ENCODE measurements at regions not wholly inside any gene's neighbourhood (a gene's known extent, or its start where the extent isn't known, plus 50 kb on each side); places are given as distances from the start of the nearest gene placed in this dataset.

- Histone ChIP-seq H2AFZ (ENCODE audit: insufficient read depth, low read depth, low read length, poor library complexity, severe bottlenecking) (no peak overlapping the region), H3K27ac (ENCODE audit: low read length in 2 of 2) (no peak overlapping the region), H3K27me3 (replicated peaks in 1 of 4; ENCODE audit: control extremely low read depth in 1 of 4, control insufficient read depth in 3 of 4, insufficient read depth in 4 of 4, low read length in 3 of 4) (no peaks in the 10 kb centered on the region), H3K4me1 (ENCODE audit: control insufficient read depth in 2 of 2, insufficient read depth in 2 of 2, low read length in 2 of 2) (no peaks in the 10 kb centered on the region), H3K4me3 (ENCODE audit: control extremely low read depth in 1 of 5, extremely low read depth in 1 of 5, insufficient read depth in 1 of 5, low read depth in 2 of 5, low read length in 4 of 5) (no peak overlapping the region), H3K79me2 (ENCODE audit: control insufficient read depth, insufficient read depth, low read length) (no peaks in the 10 kb centered on the region), H4K20me1 (ENCODE audit: control insufficient read depth, insufficient read depth, low read length, poor library complexity, severe bottlenecking) (no peaks in the 10 kb centered on the region), H3K36me3 (replicated peaks in 1 of 2; ENCODE audit: control extremely low read depth in 1 of 2, control insufficient read depth in 1 of 2, extremely low read depth in 1 of 2, insufficient read depth in 2 of 2, low read length in 1 of 2) (no peaks in the 10 kb centered on the region), H3K9me3 (ENCODE audit: control extremely low read depth in 1 of 3, control insufficient read depth in 2 of 3, insufficient read depth in 1 of 3, low read length in 2 of 3) (no peaks in the 10 kb centered on the region), H3K4me2 (replicated peaks; ENCODE audit: low read depth, low read length, poor library complexity, severe bottlenecking) (no peak overlapping the region), H3K9ac (ENCODE audit: low read length) (no peak overlapping the region)
- H3K27me3 Mint-ChIP-seq: no peaks in the 10 kb centered on the region
- H3K9me3 Mint-ChIP-seq (ENCODE audit: insufficient read depth): no peaks in the 10 kb centered on the region
- no peaks in the 10 kb centered on the region for H3K4me1 Mint-ChIP-seq
- ChIA-PET CTCF (no interaction called here), POLR2A (no interaction called here)
- no peak for DNase-seq
- H3K27ac Mint-ChIP-seq: no peak overlapping the region
- no peak for ATAC-seq (ENCODE audit: low read depth)
- TF ChIP-seq CTCF (IDR thresholded peaks at IDR 0.05) (no peak), EZH2 (IDR thresholded peaks at IDR 0.05; ENCODE audit: borderline replicate concordance, insufficient read depth, low read depth, low read length, poor library complexity, severe bottlenecking) (no peak)
- H3K4me3 Mint-ChIP-seq: no peak overlapping the region
- intact Hi-C loops (cut with micrococcal nuclease): no loop called here
- WGBS (ENCODE audit: insufficient coverage): no CpG with 5 or more reads among the region's 1 CpG
Observed at GRCh38 chr1:239317948-239318347, 68.4 kb upstream of the CHRM3 start.

- no peak overlapping the region for H3K4me3 ChIP-seq (ENCODE audit: control extremely low read depth in 1 of 5, extremely low read depth in 1 of 5, insufficient read depth in 1 of 5, low read depth in 2 of 5, low read length in 4 of 5)
- POLR2A ChIA-PET: no interaction called here
- no peak overlapping the region for H3K9ac ChIP-seq (ENCODE audit: low read length)
- intact Hi-C loops (cut with micrococcal nuclease): no loop called here
- Mint-ChIP-seq H3K4me3 (no peak overlapping the region), H3K4me1 (no peaks in the 10 kb centered on the region), H3K27ac (no peak overlapping the region), H3K9me3 (ENCODE audit: insufficient read depth) (no peaks in the 10 kb centered on the region), H3K27me3 (no peaks in the 10 kb centered on the region)
- no peaks in the 10 kb centered on the region for H3K4me1 ChIP-seq (ENCODE audit: control insufficient read depth in 2 of 2, insufficient read depth in 2 of 2, low read length in 2 of 2)
- no peaks in the 10 kb centered on the region for H3K79me2 ChIP-seq (ENCODE audit: control insufficient read depth, insufficient read depth, low read length)
- no peak overlapping the region for H3K4me2 ChIP-seq (replicated peaks; ENCODE audit: low read depth, low read length, poor library complexity, severe bottlenecking)
- no peaks in the 10 kb centered on the region for H3K27me3 ChIP-seq (replicated peaks in 1 of 4; ENCODE audit: control extremely low read depth in 1 of 4, control insufficient read depth in 3 of 4, insufficient read depth in 4 of 4, low read length in 3 of 4)
- H2AFZ ChIP-seq (ENCODE audit: insufficient read depth, low read depth, low read length, poor library complexity, severe bottlenecking): no peak overlapping the region
- DNase-seq: no peak
- TF ChIP-seq EZH2 (IDR thresholded peaks at IDR 0.05; ENCODE audit: borderline replicate concordance, insufficient read depth, low read depth, low read length, poor library complexity, severe bottlenecking): no peak
- no peak for TF ChIP-seq CTCF (IDR thresholded peaks at IDR 0.05)
- H4K20me1 ChIP-seq (ENCODE audit: control insufficient read depth, insufficient read depth, low read length, poor library complexity, severe bottlenecking): no peaks in the 10 kb centered on the region
- ATAC-seq (ENCODE audit: low read depth): no peak
- no CpG with 5 or more reads among the region's 3 CpGs for WGBS (ENCODE audit: insufficient coverage)
- CTCF ChIA-PET: no interaction called here
- no peak overlapping the region for H3K27ac ChIP-seq (ENCODE audit: low read length in 2 of 2)
- H3K36me3 ChIP-seq (replicated peaks in 1 of 2; ENCODE audit: control extremely low read depth in 1 of 2, control insufficient read depth in 1 of 2, extremely low read depth in 1 of 2, insufficient read depth in 2 of 2, low read length in 1 of 2): no peaks in the 10 kb centered on the region
- no peaks in the 10 kb centered on the region for H3K9me3 ChIP-seq (ENCODE audit: control extremely low read depth in 1 of 3, control insufficient read depth in 2 of 3, insufficient read depth in 1 of 3, low read length in 2 of 3)
Observed at GRCh38 chr1:239315631-239316217, 70.6 kb upstream of the CHRM3 start.

Measured in B cell (primary cell).